Neural cell (in vitro differentiated cells): ENCODE measurements at regions not wholly inside any gene's neighbourhood (a gene's known extent, or its start where the extent isn't known, plus 50 kb on each side); places are given as distances from the start of the nearest gene placed in this dataset.
"Not testable (repeated sequence)": the region's sequence is repeated elsewhere in the genome, so short reads cannot be mapped to it uniquely, and the experiment has no call there.

Experiments used
- H2AFZ ChIP-seq: fragments of 200-600, 300-800 bp; sonication (generic), shearing (Covaris generic); 2 replicates; pipeline ENCODE4 v1.6.0; 2014; ENCODE audit warnings: low read depth, mild to moderate bottlenecking, antibody characterized with exemption, low read length, moderate library complexity
- H3F3A ChIP-seq: fragments of 200-600 bp; shearing (Covaris generic); 2 replicates; pipeline ENCODE4 v1.6.1; 2016; ENCODE audit warnings: mild to moderate bottlenecking, moderate library complexity, mixed read lengths, antibody characterized with exemption, low read length; ENCODE audit not compliant: insufficient read depth, poor library complexity, severe bottlenecking
- H3K27ac ChIP-seq: fragments of 200-600, 300-800 bp; sonication (generic), shearing (Covaris generic); 2 replicates; pipeline ENCODE4 v1.5.1; 2014; ENCODE audit warnings: mild to moderate bottlenecking, low read length, moderate library complexity
- H3K27me3 ChIP-seq: fragments of 300-800, 200-600 bp; sonication (generic), shearing (Covaris generic); 2 replicates; pipeline ENCODE4 v1.6.0; 2014; ENCODE audit warnings: mild to moderate bottlenecking, low read depth, low read length, moderate library complexity; ENCODE audit not compliant: insufficient read depth
- H3K36me3 ChIP-seq: fragments of 300-800, 200-600 bp; sonication (generic), shearing (Covaris generic); 2 replicates; pipeline ENCODE4 v1.5.1; 2014; ENCODE audit warnings: mild to moderate bottlenecking, antibody characterized with exemption, low read length, moderate library complexity; ENCODE audit not compliant: insufficient read depth
- H3K4me2 ChIP-seq: fragments of 300-800, 200-600 bp; sonication (generic), shearing (Covaris generic); 2 replicates; pipeline ENCODE4 v1.6.0; 2014; ENCODE audit warnings: mild to moderate bottlenecking, low read length
- H3K4me3 ChIP-seq: fragments of 300-800, 200-600 bp; sonication (generic), shearing (Covaris generic); 2 replicates; pipeline ENCODE4 v1.5.1; 2014; ENCODE audit warnings: mild to moderate bottlenecking, low read length, moderate library complexity
- H3K79me2 ChIP-seq: fragments of 200-600 bp; shearing (Covaris generic); replicated peaks from 2 replicates; pipeline ENCODE4 v1.6.0; 2014; ENCODE audit warnings: mild to moderate bottlenecking, low read length, moderate library complexity; ENCODE audit not compliant: insufficient read depth
- H3K9ac ChIP-seq: fragments of 300-800, 200-600 bp; sonication (generic), shearing (Covaris generic); 2 replicates; pipeline ENCODE4 v1.6.1; 2016; ENCODE audit warnings: mild to moderate bottlenecking, low read length, mixed read lengths
- H3K9me2 ChIP-seq: fragments of 200-600 bp; shearing (Covaris generic); 2 replicates; pipeline ENCODE4 v1.6.1; 2016; ENCODE audit warnings: mild to moderate bottlenecking, low read length, mixed read lengths; ENCODE audit not compliant: insufficient read depth
- H3K9me3 ChIP-seq: fragments of 200-600, 300-800 bp; sonication (generic), shearing (Covaris generic); 2 replicates; pipeline ENCODE4 v1.6.1; 2016; ENCODE audit warnings: mild to moderate bottlenecking, mixed run types, low read length, moderate library complexity, mixed read lengths
- H4K20me1 ChIP-seq: fragments of 200-600 bp; shearing (Covaris generic); 2 replicates; pipeline ENCODE4 v1.6.1; 2016; ENCODE audit warnings: mild to moderate bottlenecking, mixed run types; ENCODE audit not compliant: insufficient read depth
- EP300 ChIP-seq: fragments of 450-650 bp; conservative IDR thresholded peaks from 2 replicates; pipeline ENCODE4 v1.6.1; 2014; ENCODE audit warnings: antibody characterized with exemption, mild to moderate bottlenecking, moderate library complexity; ENCODE audit not compliant: poor library complexity, severe bottlenecking
- EZH2 ChIP-seq: fragments of 200-600, 300-800 bp; shearing (Covaris generic), sonication (generic); IDR thresholded peaks from 2 replicates; pipeline ENCODE4 v1.6.1; 2014; ENCODE audit warnings: antibody characterized with exemption, low read length, borderline replicate concordance, mild to moderate bottlenecking; ENCODE audit not compliant: insufficient read depth, poor library complexity, severe bottlenecking
- MXI1 ChIP-seq: fragments of 450-650 bp; conservative IDR thresholded peaks from 2 replicates; pipeline ENCODE4 v1.6.1; 2014; ENCODE audit warnings: antibody characterized with exemption, mild to moderate bottlenecking; ENCODE audit not compliant: poor library complexity, severe bottlenecking
- POLR2AphosphoS5 ChIP-seq: IDR thresholded peaks from 2 replicates; pipeline ENCODE4 v1.6.1; 2012
- RAD21 ChIP-seq: fragments of 450-650 bp; conservative IDR thresholded peaks from 2 replicates; pipeline ENCODE4 v1.6.1; 2014; ENCODE audit warnings: antibody characterized with exemption, mild to moderate bottlenecking, moderate library complexity
- SMC3 ChIP-seq: fragments of 450-650 bp; conservative IDR thresholded peaks from 2 replicates; pipeline ENCODE4 v1.6.1; 2014; ENCODE audit warnings: antibody characterized with exemption, mild to moderate bottlenecking, moderate library complexity; ENCODE audit not compliant: poor library complexity
- TAF1 ChIP-seq: IDR thresholded peaks from 2 replicates; pipeline ENCODE4 v1.6.1; 2012; ENCODE audit warnings: low read depth
- TF ChIP-seq, protein P1 (sequence below): fragments of 450-650 bp; IDR thresholded peaks from 2 replicates; pipeline ENCODE4 v1.5.1; 2014; ENCODE audit warnings: antibody characterized with exemption, mild to moderate bottlenecking, moderate library complexity; ENCODE audit not compliant: poor library complexity, severe bottlenecking
- TF ChIP-seq, protein P2 (sequence below): IDR thresholded peaks from 2 replicates; pipeline ENCODE4 v1.6.1; 2012; ENCODE audit warnings: borderline replicate concordance

DNA sequence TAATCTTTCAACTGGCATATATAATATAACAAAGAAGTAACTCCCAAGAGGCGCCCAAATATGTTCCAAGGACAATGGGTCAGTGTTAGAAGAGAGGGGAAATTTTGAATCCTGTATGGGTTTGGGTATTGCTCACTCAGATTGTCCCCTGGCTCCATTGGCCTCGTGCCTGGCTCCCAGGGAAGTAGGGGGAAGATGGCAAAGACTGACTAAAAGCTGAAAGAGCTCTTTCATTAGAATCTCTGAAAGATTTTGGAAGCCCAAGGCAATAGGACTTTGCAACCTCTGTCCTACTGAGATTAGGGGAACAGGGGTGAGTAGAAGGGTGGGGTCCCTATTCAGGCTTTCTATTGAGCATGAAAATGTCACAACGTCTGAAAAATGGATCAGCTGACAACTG lies 1272.8 kb upstream of the ZEB2 start:
- no peak overlapping the region for H3K9ac ChIP-seq
- no peak overlapping the region for H2AFZ ChIP-seq
- H3K9me2 ChIP-seq, result no peaks in the 10 kb centered on the region

DNA sequence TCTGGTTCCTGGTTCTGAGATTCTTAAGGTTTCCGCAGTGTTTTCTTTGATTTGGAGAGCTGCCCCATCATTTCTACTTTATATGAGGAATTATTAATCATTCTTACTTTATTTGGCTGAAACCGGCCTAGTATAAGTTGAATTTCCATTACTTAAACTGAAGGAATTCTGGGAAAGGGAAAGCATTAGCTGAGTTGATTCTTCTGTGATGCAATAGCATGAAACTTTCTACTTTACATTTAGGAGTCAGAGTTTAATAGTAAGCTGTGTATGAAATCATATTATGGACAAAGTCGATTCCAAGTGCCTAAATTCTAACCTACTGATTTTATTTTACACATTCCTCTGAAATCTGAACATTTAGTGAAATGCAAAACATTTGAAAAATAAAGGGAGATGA lies 1269.7 kb upstream of the ZEB2 start:
- H3K4me2 ChIP-seq, result no peak overlapping the region
- H3K27me3 ChIP-seq, result no peaks in the 10 kb centered on the region
- no peak overlapping the region for H2AFZ ChIP-seq
- H3K9me2 ChIP-seq, result no peaks in the 10 kb centered on the region
- no peak overlapping the region for H3K9ac ChIP-seq
- no peak overlapping the region for H3K4me3 ChIP-seq
- TF ChIP-seq, protein P1, sequence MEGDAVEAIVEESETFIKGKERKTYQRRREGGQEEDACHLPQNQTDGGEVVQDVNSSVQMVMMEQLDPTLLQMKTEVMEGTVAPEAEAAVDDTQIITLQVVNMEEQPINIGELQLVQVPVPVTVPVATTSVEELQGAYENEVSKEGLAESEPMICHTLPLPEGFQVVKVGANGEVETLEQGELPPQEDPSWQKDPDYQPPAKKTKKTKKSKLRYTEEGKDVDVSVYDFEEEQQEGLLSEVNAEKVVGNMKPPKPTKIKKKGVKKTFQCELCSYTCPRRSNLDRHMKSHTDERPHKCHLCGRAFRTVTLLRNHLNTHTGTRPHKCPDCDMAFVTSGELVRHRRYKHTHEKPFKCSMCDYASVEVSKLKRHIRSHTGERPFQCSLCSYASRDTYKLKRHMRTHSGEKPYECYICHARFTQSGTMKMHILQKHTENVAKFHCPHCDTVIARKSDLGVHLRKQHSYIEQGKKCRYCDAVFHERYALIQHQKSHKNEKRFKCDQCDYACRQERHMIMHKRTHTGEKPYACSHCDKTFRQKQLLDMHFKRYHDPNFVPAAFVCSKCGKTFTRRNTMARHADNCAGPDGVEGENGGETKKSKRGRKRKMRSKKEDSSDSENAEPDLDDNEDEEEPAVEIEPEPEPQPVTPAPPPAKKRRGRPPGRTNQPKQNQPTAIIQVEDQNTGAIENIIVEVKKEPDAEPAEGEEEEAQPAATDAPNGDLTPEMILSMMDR, result no peak
- TF ChIP-seq EP300 (no peak), RAD21 (no peak), MXI1 (no peak)
- no peaks in the 10 kb centered on the region for H4K20me1 ChIP-seq
- H3K9me3 ChIP-seq, result no peaks in the 10 kb centered on the region
- H3K27ac ChIP-seq, result no peak overlapping the region
- H3K79me2 ChIP-seq, result no peaks in the 10 kb centered on the region
- H3K36me3 ChIP-seq, result no peaks in the 10 kb centered on the region
- no peaks in the 10 kb centered on the region for H3F3A ChIP-seq

More for the DNA sequence above, 1272.8 kb upstream of the ZEB2 start:
- Histone ChIP-seq H3K27me3 (no peaks in the 10 kb centered on the region), H4K20me1 (no peaks in the 10 kb centered on the region), H3K4me3 (no peak overlapping the region), H3K4me2 (no peak overlapping the region), H3K36me3 (no peaks in the 10 kb centered on the region), H3K9me3 (no peaks in the 10 kb centered on the region), H3K79me2 (no peaks in the 10 kb centered on the region), H3K27ac (no peak overlapping the region), H3F3A (no peaks in the 10 kb centered on the region)
- TF ChIP-seq EP300 (no peak), EZH2 (no peak), SMC3 (no peak), RAD21 (no peak), MXI1 (no peak), POLR2AphosphoS5 (no peak), TAF1 (no peak)
- TF ChIP-seq, protein P2, sequence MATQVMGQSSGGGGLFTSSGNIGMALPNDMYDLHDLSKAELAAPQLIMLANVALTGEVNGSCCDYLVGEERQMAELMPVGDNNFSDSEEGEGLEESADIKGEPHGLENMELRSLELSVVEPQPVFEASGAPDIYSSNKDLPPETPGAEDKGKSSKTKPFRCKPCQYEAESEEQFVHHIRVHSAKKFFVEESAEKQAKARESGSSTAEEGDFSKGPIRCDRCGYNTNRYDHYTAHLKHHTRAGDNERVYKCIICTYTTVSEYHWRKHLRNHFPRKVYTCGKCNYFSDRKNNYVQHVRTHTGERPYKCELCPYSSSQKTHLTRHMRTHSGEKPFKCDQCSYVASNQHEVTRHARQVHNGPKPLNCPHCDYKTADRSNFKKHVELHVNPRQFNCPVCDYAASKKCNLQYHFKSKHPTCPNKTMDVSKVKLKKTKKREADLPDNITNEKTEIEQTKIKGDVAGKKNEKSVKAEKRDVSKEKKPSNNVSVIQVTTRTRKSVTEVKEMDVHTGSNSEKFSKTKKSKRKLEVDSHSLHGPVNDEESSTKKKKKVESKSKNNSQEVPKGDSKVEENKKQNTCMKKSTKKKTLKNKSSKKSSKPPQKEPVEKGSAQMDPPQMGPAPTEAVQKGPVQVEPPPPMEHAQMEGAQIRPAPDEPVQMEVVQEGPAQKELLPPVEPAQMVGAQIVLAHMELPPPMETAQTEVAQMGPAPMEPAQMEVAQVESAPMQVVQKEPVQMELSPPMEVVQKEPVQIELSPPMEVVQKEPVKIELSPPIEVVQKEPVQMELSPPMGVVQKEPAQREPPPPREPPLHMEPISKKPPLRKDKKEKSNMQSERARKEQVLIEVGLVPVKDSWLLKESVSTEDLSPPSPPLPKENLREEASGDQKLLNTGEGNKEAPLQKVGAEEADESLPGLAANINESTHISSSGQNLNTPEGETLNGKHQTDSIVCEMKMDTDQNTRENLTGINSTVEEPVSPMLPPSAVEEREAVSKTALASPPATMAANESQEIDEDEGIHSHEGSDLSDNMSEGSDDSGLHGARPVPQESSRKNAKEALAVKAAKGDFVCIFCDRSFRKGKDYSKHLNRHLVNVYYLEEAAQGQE, result no peak

DNA sequence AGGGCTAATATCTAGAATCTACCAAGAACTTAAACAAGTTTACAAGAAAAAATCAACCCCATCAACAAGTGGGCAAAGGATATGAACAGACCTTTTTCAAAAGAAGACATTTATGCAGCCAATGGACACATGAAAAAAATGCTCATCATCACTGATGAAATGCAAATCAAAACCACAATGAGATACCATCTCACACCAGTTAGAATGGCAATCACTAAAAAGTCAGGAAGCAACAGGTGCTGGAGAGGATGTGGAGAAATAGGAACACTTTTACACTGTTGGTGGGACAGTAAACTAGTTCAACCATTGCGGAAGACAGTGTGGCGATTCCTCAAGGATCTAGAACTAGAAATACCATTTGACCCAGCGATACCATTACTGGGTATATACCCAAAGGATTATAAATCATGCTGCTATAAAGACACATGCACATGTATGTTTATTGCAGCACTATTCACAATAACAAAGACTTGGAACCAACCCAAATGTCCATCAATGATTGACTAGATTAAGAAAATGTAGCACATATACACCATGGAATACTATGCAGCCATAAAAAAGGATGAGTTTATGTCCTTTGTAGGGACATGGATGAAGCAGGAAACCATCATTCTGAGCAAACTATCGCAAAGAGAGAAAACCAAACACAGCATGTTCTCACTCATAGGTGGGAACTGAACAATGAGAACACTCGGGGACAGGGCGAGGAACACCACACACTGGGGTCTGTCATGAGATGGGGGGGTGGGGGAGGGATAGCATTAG lies 1267.9 kb upstream of the ZEB2 start:
- H3K4me2 ChIP-seq, H2AFZ ChIP-seq, H3K27ac ChIP-seq, H3K9me2 ChIP-seq, H3K79me2 ChIP-seq, H3K4me3 ChIP-seq, H3K9ac ChIP-seq, H3K9me3 ChIP-seq, H3F3A ChIP-seq, H3K27me3 ChIP-seq, H4K20me1 ChIP-seq, H3K36me3 ChIP-seq: not testable (repeated sequence)

DNA sequence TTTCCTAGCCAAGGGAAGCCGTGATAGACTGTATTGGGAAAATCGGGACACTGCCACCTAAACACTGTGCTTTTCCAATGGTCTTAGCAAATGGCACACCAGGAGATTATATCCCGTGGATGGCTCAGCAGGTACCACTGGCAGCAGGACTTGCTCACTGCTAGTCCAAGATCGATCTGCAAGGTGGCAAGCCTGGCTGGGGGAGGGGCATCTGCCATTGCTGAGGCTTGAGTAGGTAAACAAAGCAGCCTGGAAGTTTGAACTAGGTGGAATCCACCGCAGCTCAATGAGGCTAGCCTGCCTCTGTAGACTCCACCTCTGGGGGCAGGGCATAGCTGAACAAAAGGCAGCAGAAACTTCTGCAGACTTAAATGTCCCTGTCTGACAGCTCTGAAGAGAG lies 1262.7 kb upstream of the ZEB2 start:
- not testable (repeated sequence) for H3K79me2 ChIP-seq, H4K20me1 ChIP-seq, H3F3A ChIP-seq, H3K4me3 ChIP-seq, H3K27me3 ChIP-seq, H3K27ac ChIP-seq, H3K4me2 ChIP-seq, H2AFZ ChIP-seq, H3K9me3 ChIP-seq, H3K9me2 ChIP-seq, H3K9ac ChIP-seq, H3K36me3 ChIP-seq
